HEK293T (cell line): ENCODE measurements at regions not wholly inside any gene's neighbourhood (a gene's known extent, or its start where the extent isn't known, plus 50 kb on each side); places are given as distances from the start of the nearest gene placed in this dataset.

Source experiments
- CTCF ChIA-PET: fragments of 350-600 bp; formaldehyde crosslinking; extraction: SDS; loops from one replicate; lab custom pipeline; 2021; ENCODE audit warnings: antibody characterized with exemption, inconsistent platforms; lab: Yijun Ruan, JAX
- POLR2A ChIA-PET: fragments of 350-600 bp; formaldehyde crosslinking; extraction: SDS; loops from one replicate; lab custom pipeline; 2020; ENCODE audit warnings: antibody characterized with exemption, inconsistent platforms; lab: Yijun Ruan, JAX
- DNase-seq: peaks from one replicate; pipeline ENCODE4 v3.0.0; 2012; ENCODE audit warnings: mixed read lengths; ENCODE audit errors: extremely low spot score
- ARNT ChIP-seq: fragments of 450-650 bp; IDR thresholded peaks from 2 replicates; pipeline ENCODE4 v1.6.1; 2017; ENCODE audit warnings: mild to moderate bottlenecking
- BHLHE40 ChIP-seq: fragments of 450-650 bp; IDR thresholded peaks from 2 replicates; pipeline ENCODE4 v1.6.1; 2016; ENCODE audit warnings: mild to moderate bottlenecking, moderate library complexity, borderline replicate concordance
- CTBP1 ChIP-seq: fragments of 450-650 bp; IDR thresholded peaks from 2 replicates; pipeline ENCODE4 v1.6.1; 2016; ENCODE audit warnings: borderline replicate concordance
- ELF4 ChIP-seq: fragments of 450-650 bp; IDR thresholded peaks from 2 replicates; pipeline ENCODE4 v1.6.1; 2017; ENCODE audit warnings: antibody characterized with exemption
- FOXA1 ChIP-seq: fragments of 450-650 bp; IDR thresholded peaks from 2 replicates; pipeline ENCODE4 v1.6.1; 2016; ENCODE audit warnings: mild to moderate bottlenecking
- FOXK2 ChIP-seq: fragments of 450-650 bp; IDR thresholded peaks from 2 replicates; pipeline ENCODE4 v1.6.1; 2016; ENCODE audit warnings: mild to moderate bottlenecking
- FOXM1 ChIP-seq: fragments of 450-650 bp; IDR thresholded peaks from 2 replicates; pipeline ENCODE4 v1.6.1; 2017; ENCODE audit warnings: mild to moderate bottlenecking, borderline replicate concordance
- HDGF ChIP-seq: fragments of 450-650 bp; IDR thresholded peaks from 2 replicates; pipeline ENCODE4 v1.6.1; 2017; ENCODE audit warnings: antibody characterized with exemption, borderline replicate concordance
- L3MBTL2 ChIP-seq: fragments of 450-650 bp; conservative IDR thresholded peaks from 2 replicates; pipeline ENCODE4 v1.6.1; 2016; ENCODE audit warnings: mild to moderate bottlenecking
- LEF1 ChIP-seq: fragments of 450-650 bp; IDR thresholded peaks from 2 replicates; pipeline ENCODE4 v1.6.1; 2017; ENCODE audit warnings: mild to moderate bottlenecking, borderline replicate concordance
- NFRKB ChIP-seq: fragments of 450-650 bp; IDR thresholded peaks from 2 replicates; pipeline ENCODE4 v1.6.1; 2016; ENCODE audit warnings: mild to moderate bottlenecking, moderate library complexity
- PKNOX1 ChIP-seq: fragments of 450-650 bp; IDR thresholded peaks from 2 replicates; pipeline ENCODE4 v1.6.1; 2016
- SP1 ChIP-seq: fragments of 450-650 bp; IDR thresholded peaks from 2 replicates; pipeline ENCODE4 v1.6.1; 2017
- SUZ12 ChIP-seq: fragments of 450-650 bp; IDR thresholded peaks from 2 replicates; pipeline ENCODE4 v1.6.1; 2016; ENCODE audit warnings: mild to moderate bottlenecking
- TARDBP ChIP-seq: fragments of 450-650 bp; IDR thresholded peaks from 2 replicates; pipeline ENCODE4 v1.6.1; 2016
- ZNF384 ChIP-seq: fragments of 450-650 bp; IDR thresholded peaks from 2 replicates; pipeline ENCODE4 v1.6.1; 2016

DNA sequence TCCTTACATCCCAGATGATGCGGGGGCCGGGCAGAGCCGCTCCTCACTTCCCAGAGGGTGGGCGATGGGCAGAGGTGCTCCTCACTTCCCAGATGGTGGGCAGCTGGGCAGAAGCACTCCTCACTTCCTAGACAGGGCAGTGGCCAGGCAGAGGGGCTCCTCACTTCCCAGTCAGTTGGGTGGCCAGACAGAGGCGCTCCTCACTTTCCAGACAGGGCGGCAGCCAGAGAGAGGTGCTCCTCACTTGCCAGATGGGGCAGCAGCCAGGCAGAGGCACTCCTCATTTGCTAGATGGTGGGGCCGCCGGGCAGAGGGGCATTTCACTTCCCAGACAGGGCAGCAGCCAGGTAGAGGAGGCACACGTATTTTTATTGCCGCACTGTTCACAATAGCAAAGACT lies 622.0 kb upstream of the KCNMB2 start:
- TF ChIP-seq FOXA1 (no peak), LEF1 (no peak), CTBP1 (no peak), ARNT (no peak), HDGF (no peak), SP1 (no peak), NFRKB (no peak), L3MBTL2 (no peak), FOXK2 (no peak), FOXM1 (no peak), BHLHE40 (no peak), SUZ12 (no peak), ZNF384 (no peak)

GRCh38 chr3:177916461-177916860 lies 619.8 kb upstream of the KCNMB2 start:
- POLR2A ChIA-PET = no interaction called here

More for the DNA sequence above, 622.0 kb upstream of the KCNMB2 start:
- CTCF ChIA-PET = no interaction called here
- no peak for DNase-seq
- POLR2A ChIA-PET = no interaction called here

GRCh38 chr3:177917234-177917861 lies 618.9 kb upstream of the KCNMB2 start:
- POLR2A ChIA-PET = no interaction called here
- no peak for DNase-seq
- CTCF ChIA-PET = no interaction called here

More at GRCh38 chr3:177916461-177916860, 619.8 kb upstream of the KCNMB2 start:
- CTCF ChIA-PET = no interaction called here
- no peak for DNase-seq
- TF ChIP-seq SUZ12 (no peak), L3MBTL2 (no peak), TARDBP (no peak), BHLHE40 (no peak), ZNF384 (no peak), SP1 (no peak)

DNA sequence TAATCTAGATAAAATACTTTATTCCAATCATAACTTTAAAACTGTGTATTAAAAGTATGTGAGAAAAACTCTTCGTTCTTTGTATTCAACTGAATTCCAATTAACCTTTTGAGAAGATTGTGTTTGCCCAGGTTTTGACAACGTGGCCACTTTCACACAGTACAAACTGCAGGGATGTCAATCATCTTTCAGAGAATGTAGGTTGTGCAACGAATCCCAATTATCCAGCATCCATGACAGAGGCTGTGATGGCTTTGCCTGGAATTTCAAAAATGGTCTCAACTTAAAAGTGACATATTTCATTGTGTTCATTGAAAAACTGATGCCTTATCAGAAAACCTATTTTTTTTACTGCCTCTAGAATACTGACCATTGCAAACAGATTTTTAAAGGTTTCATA lies 615.1 kb upstream of the KCNMB2 start:
- ChIA-PET CTCF (no interaction called here), POLR2A (no interaction called here)
- no peak for DNase-seq
- TF ChIP-seq FOXK2 (no peak), PKNOX1 (0 out of 2 replicates have a peak, but pooled peaks have one; percentile 6)

More at GRCh38 chr3:177917234-177917861, 618.9 kb upstream of the KCNMB2 start:
- no peak for TF ChIP-seq SUZ12
- no peak for TF ChIP-seq BHLHE40
- no peak for TF ChIP-seq L3MBTL2
- TF ChIP-seq HDGF = no peak
- no peak for TF ChIP-seq PKNOX1
- no peak for TF ChIP-seq ELF4
- TF ChIP-seq FOXA1 = no peak
- TF ChIP-seq FOXK2 = no peak

DNA sequence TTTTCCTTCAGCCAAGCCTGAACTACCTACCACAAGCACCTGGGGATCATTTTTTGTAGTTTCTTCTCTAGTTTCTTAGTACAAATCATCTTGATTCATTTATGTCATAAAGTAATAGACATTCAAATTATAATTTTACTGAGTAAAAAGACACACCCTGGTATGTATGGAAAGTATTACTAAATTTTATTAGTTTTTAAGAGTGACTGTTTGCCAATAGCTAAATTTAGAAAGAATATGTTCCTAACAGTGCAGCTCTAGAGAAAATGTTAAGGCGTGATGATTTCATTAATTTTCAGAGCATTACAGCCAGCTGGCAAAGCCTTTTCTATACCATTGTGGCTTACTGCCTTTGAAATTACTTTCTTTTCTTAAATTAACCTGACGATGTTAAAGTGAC lies 612.0 kb upstream of the KCNMB2 start:
- no peak for DNase-seq
- POLR2A ChIA-PET = no interaction called here
- CTCF ChIA-PET = no interaction called here
- TF ChIP-seq BHLHE40 (no peak), L3MBTL2 (no peak), ARNT (no peak), FOXA1 (no peak), FOXK2 (no peak), HDGF (no peak), SP1 (no peak), CTBP1 (no peak), TARDBP (no peak), LEF1 (no peak), NFRKB (no peak), SUZ12 (no peak)

GRCh38 chr3:177928172-177928873 lies 607.9 kb upstream of the KCNMB2 start:
- DNase-seq = no peak
- TF ChIP-seq NFRKB = no peak
- no peak for TF ChIP-seq ZNF384
- TF ChIP-seq SP1 = no peak
- no peak for TF ChIP-seq FOXA1
- no peak for TF ChIP-seq TARDBP
- TF ChIP-seq HDGF = no peak
- ChIA-PET POLR2A (no interaction called here), CTCF (no interaction called here)

DNA sequence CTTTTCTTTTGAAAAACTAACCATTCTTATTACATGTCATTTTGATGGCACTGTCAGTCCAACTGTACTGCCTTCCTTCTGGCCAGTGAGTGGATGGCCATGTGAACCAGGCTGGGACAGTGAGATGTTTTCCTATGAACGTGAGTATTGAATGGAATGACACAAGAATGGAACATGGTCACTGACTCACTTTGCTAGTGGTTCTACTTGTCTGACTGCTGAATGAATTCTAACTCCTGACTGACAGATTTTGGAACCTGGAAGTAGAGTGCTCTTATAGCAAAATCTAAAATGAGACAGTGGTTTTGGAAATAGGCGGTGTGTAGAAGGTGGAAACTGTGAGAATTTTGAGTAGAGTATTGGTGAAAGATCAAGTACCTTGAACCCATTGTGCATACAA lies 606.9 kb upstream of the KCNMB2 start:
- DNase-seq = no peak
- POLR2A ChIA-PET = no interaction called here
- TF ChIP-seq TARDBP (no peak), PKNOX1 (no peak), HDGF (no peak), LEF1 (no peak), ELF4 (no peak), SP1 (no peak), L3MBTL2 (no peak), BHLHE40 (no peak), FOXM1 (no peak), CTBP1 (no peak), SUZ12 (no peak), FOXK2 (no peak)
- CTCF ChIA-PET = no interaction called here
